ENCODE measurements at regions not wholly inside any gene's neighbourhood (a gene's known extent, or its start where the extent isn't known, plus 50 kb on each side); places are given as distances from the start of the nearest gene placed in this dataset.
A peak's percentile ranks its signal among the peaks of the same experiment; 100 is the strongest.
"Not testable (repeated sequence)": the region's sequence is repeated elsewhere in the genome, so short reads cannot be mapped to it uniquely, and the experiment has no call there.

DNA sequence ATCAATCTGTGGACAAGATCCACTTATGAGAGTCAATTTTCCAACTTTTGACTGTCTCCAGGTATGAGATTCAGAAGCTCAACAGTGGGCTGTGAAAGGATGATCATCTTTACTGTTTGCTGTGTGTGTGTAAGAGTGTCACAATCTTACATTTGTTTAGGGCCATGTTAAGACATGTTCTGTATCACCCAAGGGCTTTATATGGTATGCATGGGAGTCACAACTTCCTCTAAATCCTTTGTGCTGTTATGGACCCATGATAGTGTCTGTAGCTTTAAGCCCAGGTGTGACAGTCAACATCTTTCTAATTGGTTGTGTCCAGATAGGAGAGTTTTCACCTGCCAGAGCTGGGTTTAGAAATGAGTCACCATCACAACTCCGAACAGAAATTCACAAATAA is 70.2 kb downstream of the ZNF726 start:
- not testable (repeated sequence) for DNase-seq (ENCODE audit: low read depth in 2 of 2)

DNA sequence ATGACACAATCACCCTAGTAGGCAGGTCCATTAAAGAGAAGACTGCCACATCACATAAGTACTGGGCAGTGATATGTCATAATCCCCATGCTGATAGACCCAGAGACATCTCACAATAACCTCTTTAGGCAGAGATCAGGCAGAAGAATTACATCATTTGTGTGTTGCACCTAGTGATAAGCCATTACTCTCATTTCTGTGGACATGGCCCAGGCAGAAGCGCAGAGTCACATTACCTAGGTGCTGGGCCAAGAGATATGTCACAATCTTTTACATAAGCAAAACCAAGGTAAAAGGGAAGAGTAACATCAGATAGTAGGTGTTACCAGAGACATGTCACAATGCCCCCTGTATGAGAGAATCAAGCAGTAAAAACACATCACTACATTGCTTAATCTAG is 71.9 kb downstream of the ZNF726 start:
- no peak for DNase-seq (ENCODE audit: low read depth in 2 of 2)

DNA sequence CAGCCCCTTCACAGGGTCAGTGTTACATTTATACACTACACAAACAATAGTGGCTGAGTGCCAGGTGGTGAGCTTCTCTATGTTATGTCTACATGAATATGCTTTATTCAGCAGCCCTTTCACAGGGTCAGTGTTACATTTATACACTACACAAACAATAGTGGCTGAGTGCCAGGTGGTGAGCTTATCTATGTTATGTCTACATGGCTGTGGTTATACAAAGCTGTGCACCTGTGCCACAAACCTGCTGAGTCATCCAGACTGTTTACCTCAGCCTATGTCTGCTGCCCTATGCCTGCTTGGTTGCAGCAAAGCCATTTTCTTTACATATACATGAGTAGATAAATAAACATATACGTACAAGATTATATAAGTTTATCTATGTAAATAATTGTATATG is 76.5 kb downstream of the ZNF726 start:
- DNase-seq (ENCODE audit: low read depth in 2 of 2) = no peak

DNA sequence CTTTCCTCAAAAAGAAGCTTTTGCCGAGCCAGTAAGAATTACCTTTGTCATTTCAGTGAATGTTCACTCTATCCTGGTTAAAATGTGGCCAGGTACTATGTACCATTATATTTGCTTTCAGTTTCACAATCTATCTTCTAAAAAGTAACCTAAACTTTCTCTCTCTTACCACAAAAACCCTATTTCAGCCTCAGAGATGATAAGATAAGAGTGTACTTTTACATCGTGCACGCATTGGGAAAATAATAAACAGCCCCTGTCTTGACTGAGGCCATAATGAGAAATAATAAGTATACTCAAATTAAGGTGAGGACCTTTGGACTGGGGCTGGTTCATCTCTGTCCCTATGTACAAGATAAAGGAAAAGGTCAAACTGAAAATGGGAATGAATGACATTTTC is 77.7 kb downstream of the ZNF726 start:
- no peak for DNase-seq (ENCODE audit: low read depth in 2 of 2)

DNA sequence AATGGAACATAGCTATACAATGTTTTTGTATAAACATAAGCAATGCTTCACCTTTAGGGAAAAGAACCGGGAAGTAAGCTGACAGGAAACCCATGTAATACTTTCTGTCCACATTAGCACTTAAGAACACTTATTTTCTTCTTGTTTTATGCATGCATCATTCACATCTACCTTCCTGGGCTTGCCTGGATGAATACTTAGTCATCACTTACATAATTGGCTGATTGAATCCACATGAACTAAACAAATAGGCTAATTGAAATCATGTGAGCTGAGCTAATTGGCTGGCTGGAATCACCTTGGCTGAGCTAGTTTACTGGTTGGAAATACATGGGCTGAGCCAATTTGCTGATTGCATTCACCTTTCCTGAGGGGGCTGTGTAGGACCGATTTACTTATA is 78.8 kb downstream of the ZNF726 start:
- DNase-seq (ENCODE audit: low read depth in 2 of 2) = no peak

DNA sequence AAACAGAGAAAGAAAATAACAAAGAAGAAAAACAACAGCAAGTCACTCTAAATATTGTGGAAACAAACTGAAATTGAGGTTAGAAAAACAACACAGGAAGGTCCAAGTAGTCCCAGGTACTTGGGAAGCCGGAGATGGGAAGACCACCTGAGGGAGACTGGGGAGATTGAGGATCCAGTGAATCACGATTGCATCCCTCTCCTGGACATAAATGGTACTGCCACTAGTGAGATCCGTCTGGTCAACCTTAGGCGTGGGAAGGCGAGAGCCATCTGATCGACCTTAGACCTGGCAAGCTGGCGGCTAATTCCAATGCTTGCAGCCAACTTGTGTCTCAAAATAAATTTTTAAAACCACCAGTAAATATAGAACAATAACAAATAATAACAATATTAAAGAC is 81.9 kb downstream of the ZNF726 start:
- DNase-seq (ENCODE audit: low read depth in 2 of 2) = no peak

DNA sequence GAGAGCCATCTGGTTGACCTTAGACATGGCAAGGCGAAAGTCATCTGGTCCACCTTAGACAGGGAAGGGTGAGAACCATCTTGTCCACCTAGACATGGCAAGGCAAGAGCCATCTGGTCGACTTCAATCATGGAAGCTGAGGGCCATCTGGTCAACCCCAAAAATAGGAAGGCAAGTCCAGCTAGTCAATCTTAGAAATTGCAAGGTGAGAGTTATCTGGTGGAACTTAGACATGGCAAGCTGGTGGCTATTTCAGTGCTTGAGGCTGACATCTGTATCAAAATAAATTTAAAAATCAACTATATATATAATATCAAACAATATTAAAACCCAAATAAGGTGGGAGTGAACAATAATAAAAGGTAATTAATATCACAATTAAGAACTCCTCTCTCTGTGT is 83.9 kb downstream of the ZNF726 start:
- no peak for DNase-seq (ENCODE audit: low read depth in 2 of 2)

DNA sequence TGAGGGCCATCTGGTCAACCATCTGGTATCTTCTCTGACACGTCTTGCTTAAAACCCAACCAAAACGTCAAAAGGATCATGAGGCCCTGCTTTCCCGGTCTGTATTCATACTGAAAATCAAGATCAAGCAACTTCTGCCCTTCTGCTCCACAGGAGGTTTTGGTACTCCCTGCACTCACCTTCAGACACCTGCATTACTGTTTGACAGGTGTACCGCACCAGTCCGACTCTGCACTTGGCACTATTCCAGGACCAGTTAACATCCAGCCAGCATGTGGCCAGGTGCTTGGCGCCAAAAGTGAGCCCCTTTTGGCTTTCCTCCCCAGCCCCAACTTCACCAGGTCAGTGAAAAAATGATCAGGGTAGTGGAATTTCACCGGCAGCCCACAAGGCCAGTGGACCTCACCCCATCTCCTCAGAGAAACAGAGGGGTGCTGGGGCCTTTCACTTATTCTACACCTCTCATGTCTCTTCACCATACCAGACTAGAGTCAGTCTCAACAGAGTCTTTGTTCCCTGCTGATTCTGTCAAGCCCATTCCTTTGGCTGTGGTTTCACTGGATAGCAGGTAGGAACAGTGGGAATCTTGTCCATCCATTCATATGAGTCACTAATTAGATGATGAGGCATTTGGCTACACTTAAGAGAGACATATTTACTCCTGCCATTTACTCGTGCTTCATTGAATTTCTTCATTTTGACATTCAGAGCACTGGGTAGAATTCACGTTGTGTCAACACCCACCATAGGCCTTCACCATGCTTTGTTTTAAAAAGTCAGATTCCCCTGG is 85.3 kb downstream of the ZNF726 start:
- DNase-seq (ENCODE audit: low read depth in 2 of 2) = no peak

DNA sequence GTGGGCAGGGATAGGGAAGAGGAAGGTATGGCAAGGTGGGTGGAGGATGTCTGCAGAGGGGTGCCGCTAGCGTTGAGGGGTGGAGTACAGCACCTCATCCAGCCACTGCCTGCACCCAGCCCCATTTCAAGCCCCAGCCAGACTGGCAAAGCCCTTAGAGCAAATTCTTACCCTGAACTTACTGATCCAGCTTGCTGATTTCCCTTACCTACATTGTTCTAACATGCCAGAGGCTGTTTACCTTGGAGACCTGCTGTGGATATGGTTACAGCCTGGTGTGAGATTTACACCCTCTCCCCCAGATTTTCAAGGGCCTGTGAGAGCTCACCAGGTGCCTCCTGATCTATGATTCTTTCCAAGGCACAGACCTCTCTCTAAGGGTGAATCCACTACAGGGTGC is 86.0 kb downstream of the ZNF726 start:
- no peak for DNase-seq (ENCODE audit: low read depth in 2 of 2)

DNA sequence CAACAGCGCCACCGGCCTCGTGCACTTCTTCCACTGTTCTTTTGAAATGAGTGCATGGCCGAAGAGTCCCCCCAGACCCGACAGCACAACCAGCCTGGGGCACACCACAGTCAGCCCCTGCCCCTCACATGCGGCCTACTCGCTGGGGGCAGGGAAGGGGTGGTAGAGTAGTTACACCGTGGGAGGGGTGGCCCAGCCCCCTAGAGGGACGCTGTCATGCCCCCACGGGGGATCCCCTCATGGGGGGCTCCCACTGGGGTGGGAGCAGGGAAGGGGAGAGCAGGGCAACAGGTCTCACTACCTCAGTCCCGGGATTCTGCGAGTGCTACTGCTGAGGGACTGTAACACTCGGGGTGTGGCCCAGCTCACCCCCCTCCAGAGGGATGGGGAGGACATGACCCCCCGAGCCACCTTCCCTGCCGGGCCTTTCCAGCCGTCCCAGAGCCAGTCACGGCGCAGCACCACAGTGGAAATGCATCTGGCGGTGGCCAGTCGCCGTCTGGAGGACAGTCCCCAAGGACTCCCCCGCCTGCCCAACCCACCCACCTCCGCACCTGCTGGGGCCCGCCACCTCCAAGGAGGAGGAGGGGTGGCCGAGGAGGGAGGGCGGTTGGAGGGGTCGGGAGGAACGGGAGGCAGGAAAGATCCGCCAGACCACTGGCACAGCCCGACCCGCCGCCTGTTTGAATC is 84.6 kb upstream of the ZNF254 start:
- no peak for DNase-seq (ENCODE audit: low read depth in 2 of 2)

DNA sequence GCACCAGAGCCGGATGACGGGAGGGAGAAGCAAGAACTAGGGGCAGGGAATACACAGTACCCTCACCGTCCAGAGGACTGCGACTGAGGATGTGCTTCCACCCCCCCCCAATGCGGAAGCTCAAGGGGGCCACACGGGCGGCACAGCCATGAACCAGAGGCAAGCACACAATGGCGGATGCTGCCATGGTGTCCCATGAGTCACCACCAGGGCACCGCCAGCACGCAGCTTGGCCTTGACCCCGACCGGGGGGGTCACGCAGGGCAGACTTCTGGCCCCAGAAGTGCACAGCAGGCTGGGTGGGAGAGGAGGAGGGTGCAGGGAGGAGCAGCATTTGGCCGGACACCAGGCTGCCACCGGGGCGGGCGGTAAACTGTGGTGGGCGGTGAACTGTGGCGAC is 83.5 kb upstream of the ZNF254 start:
- DNase-seq (ENCODE audit: low read depth in 2 of 2) = no peak

DNA sequence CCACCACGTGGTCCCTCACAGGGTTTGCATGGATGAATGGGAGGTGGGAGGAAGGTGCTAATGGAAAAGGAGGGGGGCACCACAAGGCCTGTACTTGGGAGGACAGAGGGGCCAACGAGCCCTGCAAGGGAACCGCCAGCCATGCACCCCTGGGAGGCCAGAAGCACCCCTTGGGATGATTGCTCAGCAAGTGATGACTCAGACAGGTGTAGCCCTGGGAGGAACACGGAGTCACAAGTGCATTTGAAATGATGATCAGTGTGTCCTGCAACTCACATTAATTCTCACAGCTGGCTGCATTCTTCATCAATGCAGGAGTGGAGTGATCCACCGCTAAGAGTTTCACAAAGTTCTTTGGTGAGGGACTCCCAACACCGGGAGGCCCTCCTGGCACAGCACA is 82.8 kb upstream of the ZNF254 start:
- no peak for DNase-seq (ENCODE audit: low read depth in 2 of 2)

DNA sequence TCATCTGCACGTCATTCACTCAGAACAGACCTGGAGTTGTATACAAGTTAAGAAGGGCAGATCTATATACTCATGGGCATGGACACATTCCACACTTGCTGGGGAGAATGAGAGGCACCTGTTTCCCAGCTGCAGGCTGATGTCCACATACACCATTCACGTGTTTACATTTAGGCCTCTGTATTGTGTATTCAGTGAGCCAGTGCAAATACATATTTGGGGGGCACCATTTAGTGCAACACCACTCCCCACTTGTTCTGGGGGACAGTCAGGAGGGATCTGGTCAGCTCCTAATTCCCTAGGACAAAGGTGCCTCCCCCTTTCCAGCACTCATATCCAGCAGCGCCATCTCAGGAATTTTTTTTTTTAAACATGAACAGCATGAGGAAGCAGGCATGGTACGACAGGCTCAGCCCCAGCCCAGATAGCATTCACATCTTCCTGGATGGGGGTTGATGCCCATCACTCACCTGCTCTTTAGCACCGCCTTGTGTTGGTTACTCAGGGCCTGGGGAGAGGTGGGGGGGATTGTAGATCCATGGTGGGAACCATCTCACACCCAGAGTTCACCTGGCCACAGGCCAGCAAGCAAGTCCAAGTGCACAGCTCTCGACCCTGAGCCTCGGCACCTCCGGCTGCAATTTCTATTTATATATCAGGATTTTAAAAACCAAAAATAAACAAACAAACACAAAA is 56.9 kb upstream of the ZNF254 start:
- DNase-seq (ENCODE audit: low read depth in 2 of 2) = no peak

DNA sequence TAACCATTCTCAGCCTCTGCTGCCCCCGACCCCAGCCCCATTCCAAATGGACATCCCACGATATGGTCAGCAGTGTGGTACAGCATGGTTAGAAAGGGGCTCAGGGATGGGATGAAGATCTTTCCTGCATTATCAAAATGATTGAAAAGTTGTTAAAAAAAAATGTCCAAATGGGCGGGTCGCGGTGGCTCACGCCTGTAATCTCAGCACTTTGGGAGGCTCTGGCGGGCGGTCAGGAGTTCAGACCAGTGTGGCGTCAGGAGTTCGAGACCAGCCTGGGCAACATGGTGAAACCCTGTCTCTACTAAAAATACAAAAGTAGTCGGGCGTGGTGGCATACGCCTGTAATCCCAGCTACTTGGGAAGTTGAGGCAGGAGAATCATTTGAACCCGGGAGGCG is 54.3 kb upstream of the ZNF254 start:
- no peak for DNase-seq (ENCODE audit: low read depth in 2 of 2)

DNA sequence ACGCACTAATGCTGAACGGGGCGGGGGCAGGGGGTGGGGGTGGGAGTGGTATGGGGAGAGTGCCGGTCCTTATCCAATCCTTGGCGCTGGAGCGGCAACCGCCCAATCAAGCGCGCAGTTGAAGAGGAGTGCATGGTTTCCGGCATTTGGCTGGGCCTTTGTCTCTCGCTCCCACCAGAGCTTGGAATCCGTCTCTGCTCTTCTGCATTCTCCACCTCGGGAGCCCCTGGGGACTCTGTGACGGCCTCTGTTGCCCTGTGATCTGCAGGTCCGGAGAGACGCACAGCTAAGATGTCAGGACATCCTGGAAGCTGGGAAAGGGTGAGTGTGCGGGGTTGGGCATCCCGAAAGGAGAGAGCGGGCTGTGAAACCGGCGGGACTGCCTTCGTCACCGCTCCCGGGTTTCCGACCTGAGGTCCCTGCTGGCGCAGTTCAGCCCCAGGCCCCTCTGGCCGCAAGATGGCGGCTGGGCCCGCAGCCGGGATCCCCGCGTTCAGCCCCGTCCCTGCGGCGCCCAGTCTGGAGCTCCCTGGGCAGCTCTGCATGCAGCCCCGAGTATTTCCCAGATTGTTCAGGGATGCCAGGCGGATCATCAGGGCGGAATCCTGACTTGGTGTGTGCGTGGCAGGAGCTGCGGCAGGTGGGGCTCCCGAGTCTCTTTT is 53.6 kb upstream of the ZNF254 start:
- peak; percentile 59 to 66 for DNase-seq (ENCODE audit: low read depth in 2 of 2)

DNA sequence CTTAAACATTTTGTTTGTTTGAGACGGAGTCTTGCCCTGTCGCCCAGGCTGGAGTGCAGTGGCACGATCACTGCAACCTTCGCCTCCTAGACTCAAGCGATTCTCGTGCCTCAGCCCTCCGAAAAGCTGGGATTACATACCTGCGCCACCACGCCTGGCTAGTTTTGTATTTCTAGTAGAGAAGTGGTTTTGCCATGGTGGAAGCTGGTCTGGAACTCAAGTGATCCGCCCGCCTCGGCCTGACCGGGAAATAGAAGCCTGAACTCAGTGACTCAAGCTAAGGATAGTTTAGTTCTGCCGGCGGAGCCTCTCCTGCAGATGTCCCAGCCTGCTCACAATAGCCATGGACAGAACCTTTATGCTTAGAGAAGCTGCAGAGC is 53.0 kb upstream of the ZNF254 start:
- DNase-seq (ENCODE audit: low read depth in 2 of 2) = no peak

DNA sequence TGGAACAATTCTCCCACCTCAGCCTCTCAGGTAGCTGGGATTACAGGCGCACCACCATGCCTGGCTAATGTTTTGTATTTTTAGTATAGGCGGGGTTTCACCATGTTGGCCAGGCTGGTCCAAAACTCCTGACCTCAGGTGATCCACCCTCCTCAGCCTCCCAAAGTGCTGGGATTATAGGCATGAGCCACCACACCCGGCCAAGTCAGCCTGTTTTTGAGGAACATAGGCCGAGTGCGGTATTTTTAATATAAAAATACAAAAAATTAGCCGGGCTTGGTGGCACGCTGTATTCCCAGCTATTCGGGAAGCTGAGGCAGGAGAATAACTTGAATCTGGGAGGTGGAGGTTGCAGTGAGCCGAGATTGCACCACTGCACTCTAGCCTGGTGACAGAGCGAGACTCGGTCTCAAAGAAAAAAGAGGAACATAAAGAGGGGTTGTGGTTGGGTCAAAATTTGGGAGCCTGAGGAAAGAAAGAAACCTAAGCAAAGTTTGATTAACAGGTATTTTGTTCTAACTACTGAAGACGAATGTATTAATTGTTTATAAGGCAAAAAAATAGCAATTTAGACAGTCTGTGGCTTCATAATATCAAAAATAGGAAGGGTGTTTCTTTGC is 51.6 kb upstream of the ZNF254 start:
- not testable (repeated sequence) for DNase-seq (ENCODE audit: low read depth in 2 of 2)

Data from stimulated activated CD8-positive, alpha-beta memory T cell treated with anti-CD3 and anti-CD28 coated beads, Interleukin-2, amount 100 ng/mL, for 1 hour (primary cell).